Fibroblast of skin of abdomen (primary cell): ENCODE measurements at regions not wholly inside any gene's neighbourhood (a gene's known extent, or its start where the extent isn't known, plus 50 kb on each side); places are given as distances from the start of the nearest gene placed in this dataset.
"Not testable (repeated sequence)": the region's sequence is repeated elsewhere in the genome, so short reads cannot be mapped to it uniquely, and the experiment has no call there.

Source experiments
- DNase-seq: peaks from one replicate; pipeline ENCODE4 v3.0.0-alpha.2; 2013

DNA sequence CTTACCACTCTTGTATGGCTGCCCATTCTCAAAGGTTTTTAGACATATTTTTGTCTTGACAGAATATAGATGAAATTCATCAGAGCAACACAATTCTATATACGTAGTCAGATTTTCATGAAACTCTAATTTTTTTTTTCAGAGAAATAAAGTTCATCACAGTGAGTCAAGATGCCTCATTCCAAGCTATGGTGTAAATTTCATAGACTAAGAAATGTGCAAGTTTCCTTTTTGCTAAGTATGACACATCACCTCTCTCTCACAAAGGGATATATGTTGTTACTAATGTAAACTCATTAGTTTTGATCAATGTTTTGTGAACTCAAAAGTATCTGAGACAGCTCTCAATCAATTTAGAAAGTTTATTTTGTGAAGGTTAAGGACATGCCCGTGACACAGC lies 60.4 kb upstream of the ATXN3L start:
- peak; percentile 78 for DNase-seq

DNA sequence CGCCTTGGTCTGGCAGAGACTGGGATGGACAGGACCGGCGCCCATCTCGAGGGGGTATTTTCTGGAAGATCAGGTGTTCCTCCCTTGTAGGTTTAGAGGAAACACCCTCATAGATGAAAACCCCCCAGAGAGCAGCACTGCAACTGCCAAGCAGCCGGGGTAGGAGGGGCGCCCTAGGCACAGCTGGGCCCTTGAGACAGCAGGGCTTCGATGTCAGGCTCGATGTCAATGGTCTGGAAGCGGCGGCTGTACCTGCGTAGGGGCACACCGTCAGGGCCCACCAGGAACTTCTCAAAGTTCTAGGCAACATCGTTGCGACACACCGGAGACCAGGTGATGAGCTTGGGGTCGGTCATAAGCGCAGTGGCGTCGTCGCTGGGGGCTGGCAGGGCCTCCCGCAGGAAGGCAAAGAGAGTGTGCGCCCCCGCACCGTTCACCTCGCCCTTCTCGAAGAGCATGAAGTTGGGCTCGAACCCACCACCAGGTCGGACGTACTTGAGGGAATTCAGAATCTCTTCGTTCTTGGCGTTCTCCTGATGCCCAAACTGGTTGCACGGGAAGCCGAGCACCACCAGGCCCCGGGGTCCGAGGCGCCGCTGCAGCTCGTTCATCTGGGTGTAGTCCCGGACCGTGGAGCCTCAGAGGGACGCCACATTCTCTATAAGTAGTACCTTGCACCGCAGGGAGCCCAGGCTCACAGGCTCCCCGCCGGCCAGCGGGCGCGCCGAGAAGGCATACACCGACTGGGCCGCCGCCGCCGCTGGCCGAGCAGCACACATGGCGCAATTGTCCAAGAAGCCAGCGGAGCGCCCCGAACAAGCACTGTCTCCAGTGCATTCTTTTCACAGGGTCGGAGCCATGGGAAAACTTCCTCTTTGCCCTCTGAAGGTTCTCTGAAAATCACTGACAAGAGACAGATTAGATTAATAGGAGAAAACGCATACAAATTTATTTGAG lies 59.0 kb upstream of the ATXN3L start:
- not testable (repeated sequence) for DNase-seq

DNA sequence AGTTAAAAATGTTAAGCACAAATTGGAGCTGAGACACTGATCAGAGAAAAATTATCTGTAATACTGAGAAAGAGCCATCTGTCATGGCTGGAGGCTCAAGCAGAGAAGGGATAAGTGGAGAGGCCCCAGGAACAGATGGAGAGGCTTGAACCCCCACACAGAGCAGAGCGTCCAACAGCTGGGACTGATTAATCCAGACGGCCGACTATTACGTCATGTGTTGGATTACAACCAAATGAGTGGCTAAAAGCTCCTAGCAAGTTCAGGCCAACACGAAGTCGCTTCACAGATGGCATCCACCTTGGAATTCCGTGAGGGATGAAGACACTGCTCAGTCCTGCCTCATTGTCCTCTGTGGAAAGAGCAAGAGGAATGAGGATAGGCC lies 57.7 kb upstream of the ATXN3L start:
- peak; percentile 97 for DNase-seq

DNA sequence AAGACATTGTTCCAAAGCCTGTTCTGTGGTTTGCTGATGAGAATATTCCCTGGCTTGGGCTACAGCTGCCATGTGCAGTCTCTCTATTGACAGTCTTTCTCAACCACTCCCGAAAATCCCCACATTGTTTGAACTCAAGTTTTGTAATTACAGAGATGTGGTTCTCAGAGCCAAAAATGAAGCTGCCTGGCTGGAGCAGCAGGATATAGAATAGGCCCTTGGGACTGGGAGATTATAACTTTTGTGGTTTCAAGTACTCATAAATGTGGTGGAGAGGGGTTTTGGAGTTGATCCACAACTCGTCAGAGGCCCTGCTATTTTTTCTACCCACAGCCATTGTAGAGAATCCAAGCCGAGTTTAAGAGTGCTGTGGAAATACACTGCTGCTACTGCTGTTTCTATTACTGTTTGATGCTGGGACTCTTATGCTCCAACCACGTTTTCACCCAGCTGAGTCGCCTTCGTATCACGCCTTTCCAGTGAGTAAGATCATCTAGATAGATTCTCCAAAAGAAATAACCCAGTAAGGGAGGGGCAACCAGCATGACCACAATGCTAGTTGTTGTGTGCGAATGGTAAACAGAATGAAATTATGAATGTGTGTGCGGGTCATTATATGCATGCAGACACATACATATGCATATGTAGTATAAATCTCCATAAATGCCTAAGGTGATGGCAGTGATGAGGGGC lies 57.1 kb upstream of the ATXN3L start:
- peak; percentile 97 for DNase-seq

DNA sequence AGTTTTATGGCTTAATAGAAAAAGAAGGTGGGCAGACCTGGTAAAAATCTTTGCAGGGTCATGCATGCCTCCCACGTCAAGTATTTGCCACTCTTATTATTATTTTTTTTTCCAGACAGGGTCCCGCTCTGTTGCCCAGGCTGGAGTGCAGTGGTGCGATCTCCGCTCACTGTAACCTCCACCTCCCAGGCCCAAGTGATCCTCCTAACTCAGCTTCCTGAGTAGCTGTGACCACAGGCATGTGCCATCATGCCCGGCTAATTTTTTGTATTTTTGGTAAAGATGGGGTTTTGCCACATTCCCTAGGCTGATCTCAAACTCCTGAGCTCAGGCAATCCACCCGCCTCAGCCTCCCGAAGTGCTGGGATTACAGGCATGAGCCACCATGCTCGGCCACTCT lies 55.7 kb upstream of the ATXN3L start:
- DNase-seq, result not testable (repeated sequence)

DNA sequence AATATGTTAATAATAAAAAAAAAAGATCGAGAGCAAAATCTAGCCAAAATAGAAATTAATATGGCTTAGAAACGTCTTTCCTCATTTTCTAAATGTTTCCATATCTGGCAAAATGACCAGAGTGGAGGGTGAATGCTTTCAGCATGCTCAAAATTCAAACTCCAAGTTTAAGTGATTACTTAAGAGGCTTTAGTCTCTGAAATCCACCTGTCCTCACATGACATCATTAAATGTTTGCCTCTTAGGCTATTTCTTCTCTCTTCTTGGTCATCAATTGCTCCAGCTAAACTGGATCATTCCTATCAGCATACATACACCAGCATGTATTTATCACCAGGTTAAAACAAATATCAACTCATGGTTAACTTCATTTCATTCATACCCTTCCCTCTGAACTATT lies 54.5 kb upstream of the ATXN3L start:
- DNase-seq, result no peak

DNA sequence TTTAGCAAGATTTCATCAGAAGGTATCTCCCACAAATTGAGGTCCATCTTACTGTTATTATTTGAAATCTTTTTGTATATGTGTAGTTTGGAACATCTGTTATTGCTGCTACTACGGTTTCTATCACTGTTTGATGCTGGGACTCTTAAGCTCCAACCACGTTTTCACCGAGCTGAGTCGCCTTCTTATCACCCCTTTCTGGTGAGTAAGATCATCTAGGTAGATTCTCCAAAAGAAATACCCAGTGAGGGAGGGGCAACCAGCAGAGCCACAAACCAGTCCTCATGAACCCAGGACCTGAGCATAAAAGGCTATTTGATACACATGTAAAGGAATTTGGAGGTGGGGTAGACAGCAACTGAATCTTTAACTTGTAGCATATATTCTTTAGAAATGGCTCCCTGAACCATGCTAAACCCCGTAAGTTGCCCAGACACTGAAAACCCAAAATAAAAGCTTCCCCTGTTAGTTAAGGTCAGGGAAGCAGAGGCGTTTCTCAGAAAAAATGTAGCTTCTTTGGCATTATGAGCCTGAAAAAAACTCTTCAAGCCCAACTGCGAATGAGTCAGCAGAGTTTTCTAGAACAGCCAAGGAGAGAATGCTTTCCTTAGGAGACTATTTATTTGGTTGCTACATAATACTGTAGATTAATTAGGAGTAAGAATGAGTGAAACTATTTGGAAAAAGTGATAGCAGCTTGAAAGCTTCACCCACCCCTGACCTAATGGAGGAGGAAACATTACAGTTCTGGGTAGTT lies 53.8 kb upstream of the ATXN3L start:
- DNase-seq, result peak; percentile 69

DNA sequence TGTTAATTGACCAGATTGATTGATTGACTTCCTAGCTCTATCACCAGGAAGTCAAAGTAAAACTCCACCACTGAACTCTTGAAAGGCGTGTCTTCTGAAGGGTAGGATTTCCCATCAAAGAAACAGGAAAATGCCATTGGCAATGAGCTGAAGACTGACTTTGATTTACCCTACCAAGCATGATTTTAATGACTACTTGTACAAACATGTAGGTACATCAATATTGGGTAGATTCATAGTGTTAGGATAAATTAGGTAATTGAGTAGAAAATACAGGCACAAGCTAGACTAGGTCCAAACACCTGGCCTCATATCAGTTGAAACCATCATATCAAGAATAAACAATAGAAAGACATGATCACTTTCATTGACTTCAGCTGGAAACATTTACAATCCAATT lies 53.2 kb upstream of the ATXN3L start:
- DNase-seq, result no peak

DNA sequence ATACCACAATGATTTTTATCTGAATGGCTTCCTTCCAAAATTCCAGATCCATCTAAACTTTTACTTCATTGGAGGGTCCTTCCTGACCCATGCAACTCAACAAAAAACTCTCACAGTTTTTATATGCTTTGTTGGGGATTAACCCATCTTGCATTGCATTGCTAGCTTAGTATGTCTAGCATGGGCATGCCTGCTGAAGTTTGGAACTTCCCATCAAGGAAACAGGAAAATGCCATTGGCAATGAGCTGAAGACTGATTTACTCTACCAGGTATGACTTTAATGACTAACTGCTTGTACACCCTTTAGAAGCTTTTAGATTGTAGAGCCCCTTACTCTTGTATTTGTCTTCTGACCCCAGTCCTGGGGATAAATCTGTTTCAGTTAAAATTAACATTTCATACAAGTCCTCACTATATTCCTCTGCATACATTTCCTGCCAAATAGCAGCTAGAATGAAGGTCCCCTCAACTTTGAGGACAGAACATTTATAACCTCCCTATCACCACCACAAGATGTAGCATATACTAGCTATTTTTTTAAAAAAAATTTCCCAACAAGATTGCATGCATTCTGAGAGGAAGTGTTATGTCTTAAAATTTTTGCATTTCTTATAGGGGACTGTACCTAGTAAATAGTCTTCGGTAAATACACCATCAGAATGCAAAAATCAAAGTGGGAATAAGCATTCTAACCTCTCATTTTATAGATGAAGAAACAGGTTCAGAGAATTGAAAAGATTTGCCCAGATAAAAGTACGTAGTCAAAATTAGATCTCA lies 52.5 kb upstream of the ATXN3L start:
- no peak for DNase-seq

DNA sequence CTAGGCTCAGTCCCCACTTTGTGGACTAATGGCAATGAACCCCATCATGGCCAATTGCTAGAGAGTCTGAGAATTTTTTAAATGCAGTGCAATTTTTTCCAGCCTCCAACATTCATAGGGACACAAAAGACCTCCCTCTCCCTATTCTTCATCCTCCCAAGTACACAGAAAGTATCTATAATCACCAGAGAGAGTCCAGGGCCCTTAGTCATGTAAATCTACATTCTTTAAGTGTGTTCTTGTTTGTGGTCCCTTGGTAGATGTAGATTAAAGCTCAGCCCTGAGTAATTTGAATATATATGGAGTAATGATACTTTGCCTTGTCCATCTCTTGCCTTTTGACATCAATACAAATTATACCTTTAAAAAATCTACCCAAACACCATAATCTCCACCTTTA lies 51.3 kb upstream of the ATXN3L start:
- DNase-seq, result peak; percentile 43

DNA sequence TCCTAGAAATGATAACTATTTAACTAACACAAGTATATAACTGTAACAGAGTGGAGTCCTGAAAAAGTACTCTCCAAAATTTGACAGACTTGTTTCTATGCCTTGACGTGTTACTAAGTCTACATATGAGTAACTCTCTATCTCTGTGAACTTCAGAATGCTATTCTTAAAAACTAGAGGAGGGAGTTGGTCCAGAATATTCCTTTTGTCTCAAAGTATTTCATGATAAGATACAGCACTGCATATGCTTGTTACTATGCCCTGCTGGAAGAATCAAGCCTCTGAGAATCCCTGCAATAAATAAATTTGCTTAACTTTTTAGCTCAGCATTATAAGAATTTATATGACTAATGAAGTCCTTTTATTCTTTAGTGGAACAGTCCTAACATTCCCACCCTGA lies 50.9 kb upstream of the ATXN3L start:
- no peak for DNase-seq
